Mesenchymal stem cell (in vitro differentiated cells and primary cell): ENCODE measurements at regions not wholly inside any gene's neighbourhood (a gene's known extent, or its start where the extent isn't known, plus 50 kb on each side); places are given as distances from the start of the nearest gene placed in this dataset.

Experiments
- DNase-seq: peaks from one replicate; pipeline ENCODE4 v3.0.0-alpha.2; 2013
- H2AFZ ChIP-seq: one replicate; pipeline ENCODE4 v1.6.1; 2013; ENCODE audit warnings: low read depth, mild to moderate bottlenecking, control low read depth, inconsistent platforms, low read length, moderate library complexity
- H2AK5ac ChIP-seq: 2 replicates; pipeline ENCODE4 v1.6.1; 2013; ENCODE audit warnings: low read length, moderate library complexity, mild to moderate bottlenecking, inconsistent platforms; ENCODE audit not compliant: severe bottlenecking
- H2BK120ac ChIP-seq: one replicate; pipeline ENCODE4 v1.6.1; 2013; ENCODE audit warnings: low read depth, mild to moderate bottlenecking, inconsistent platforms, low read length, moderate library complexity
- H2BK12ac ChIP-seq, 2 experiments: one replicate each; pipeline ENCODE4 v1.6.1; 2013; ENCODE audit warnings: inconsistent platforms in 2 of 2, low read length in 2 of 2, mild to moderate bottlenecking in 2 of 2, moderate library complexity in 2 of 2, control low read depth in 1 of 2
- H2BK15ac ChIP-seq: one replicate; pipeline ENCODE4 v1.6.1; 2013; ENCODE audit warnings: mild to moderate bottlenecking, low read depth, inconsistent platforms; ENCODE audit not compliant: poor library complexity, severe bottlenecking
- H2BK5ac ChIP-seq: 2 replicates; pipeline ENCODE4 v1.6.1; 2013; ENCODE audit warnings: low read depth, mild to moderate bottlenecking, low read length, control low read depth, inconsistent platforms; ENCODE audit not compliant: poor library complexity, severe bottlenecking
- H3K14ac ChIP-seq, 2 experiments: one replicate each; pipeline ENCODE4 v1.6.1; 2013; ENCODE audit warnings: inconsistent platforms in 2 of 2, low read length in 2 of 2, control low read depth in 1 of 2, mild to moderate bottlenecking in 1 of 2, moderate library complexity in 1 of 2
- H3K18ac ChIP-seq, 2 experiments: one replicate each; pipeline ENCODE4 v1.6.1; 2013; ENCODE audit warnings: inconsistent platforms in 2 of 2, low read length in 2 of 2, control low read depth in 1 of 2, low read depth in 1 of 2, mild to moderate bottlenecking in 1 of 2
- H3K23ac ChIP-seq, 2 experiments: one replicate each; pipeline ENCODE4 v1.6.1; 2013; ENCODE audit warnings: inconsistent platforms in 2 of 2, low read length in 2 of 2, mild to moderate bottlenecking in 2 of 2, moderate library complexity in 2 of 2, control low read depth in 1 of 2
- H3K27ac ChIP-seq: 2 replicates; pipeline ENCODE4 v1.5.1; 2013; ENCODE audit warnings: mild to moderate bottlenecking, moderate library complexity, low read length, control low read depth, inconsistent platforms; ENCODE audit not compliant: poor library complexity, severe bottlenecking
- H3K27me3 ChIP-seq, 2 experiments: 2 replicates each; pipeline versions ENCODE4 v1.6.1 to v1.7.0; 2013; ENCODE audit warnings: low read length in 2 of 2, mild to moderate bottlenecking in 2 of 2, moderate library complexity in 2 of 2, control low read depth in 1 of 2, inconsistent platforms in 1 of 2; ENCODE audit not compliant: control insufficient read depth in 1 of 2, insufficient read depth in 1 of 2
- H3K36me3 ChIP-seq, 2 experiments: 2 replicates each; pipeline versions ENCODE4 v1.6.1 to v1.7.0; 2013; ENCODE audit warnings: low read length in 2 of 2, control low read depth in 1 of 2, inconsistent platforms in 1 of 2, low read depth in 1 of 2, mild to moderate bottlenecking in 1 of 2; ENCODE audit not compliant: insufficient read depth in 2 of 2, control insufficient read depth in 1 of 2
- H3K4ac ChIP-seq, 2 experiments: one replicate each; pipeline ENCODE4 v1.6.1; 2013; ENCODE audit warnings: inconsistent platforms in 2 of 2, low read length in 2 of 2, mild to moderate bottlenecking in 2 of 2, moderate library complexity in 2 of 2, control low read depth in 1 of 2, low read depth in 1 of 2
- H3K4me1 ChIP-seq: 2 replicates; pipeline ENCODE4 v1.6.1; 2013; ENCODE audit warnings: low read depth, low read length, control low read depth; ENCODE audit not compliant: control insufficient read depth, insufficient read depth
- H3K4me2 ChIP-seq: 2 replicates; pipeline ENCODE4 v1.6.1; 2013; ENCODE audit warnings: low read length, mild to moderate bottlenecking, inconsistent platforms; ENCODE audit not compliant: poor library complexity, severe bottlenecking
- H3K4me3 ChIP-seq, 2 experiments: 2 replicates each; pipeline versions ENCODE4 v1.5.1 to v1.7.0; 2013; ENCODE audit warnings: low read length in 2 of 2, mild to moderate bottlenecking in 2 of 2, control low read depth in 1 of 2, low read depth in 1 of 2; ENCODE audit not compliant: insufficient read depth in 1 of 2
- H3K79me1 ChIP-seq: replicated peaks from 2 replicates; pipeline ENCODE4 v1.6.1; 2013; ENCODE audit warnings: mild to moderate bottlenecking, control low read depth, low read length, inconsistent platforms; ENCODE audit not compliant: poor library complexity, severe bottlenecking
- H3K9ac ChIP-seq: 2 replicates; pipeline ENCODE4 v1.7.0; 2013; ENCODE audit warnings: mild to moderate bottlenecking, low read length, moderate library complexity
- H3K9me3 ChIP-seq: 2 replicates; pipeline ENCODE4 v1.7.0; 2013; ENCODE audit warnings: mild to moderate bottlenecking, low read length; ENCODE audit not compliant: control insufficient read depth
- H4K8ac ChIP-seq: one replicate; pipeline ENCODE4 v1.6.1; 2013; ENCODE audit warnings: inconsistent platforms, mild to moderate bottlenecking, low read length, moderate library complexity
- H4K91ac ChIP-seq: one replicate; pipeline ENCODE4 v1.6.1; 2013; ENCODE audit warnings: mild to moderate bottlenecking, low read length, inconsistent platforms
- WGBS: methylation state at CpG from one replicate; pipeline ENCODE4 v1.1.7; 2013; ENCODE audit warnings: mixed read lengths; 5-methylcytosine and 5-hydroxymethylcytosine counted together

DNA sequence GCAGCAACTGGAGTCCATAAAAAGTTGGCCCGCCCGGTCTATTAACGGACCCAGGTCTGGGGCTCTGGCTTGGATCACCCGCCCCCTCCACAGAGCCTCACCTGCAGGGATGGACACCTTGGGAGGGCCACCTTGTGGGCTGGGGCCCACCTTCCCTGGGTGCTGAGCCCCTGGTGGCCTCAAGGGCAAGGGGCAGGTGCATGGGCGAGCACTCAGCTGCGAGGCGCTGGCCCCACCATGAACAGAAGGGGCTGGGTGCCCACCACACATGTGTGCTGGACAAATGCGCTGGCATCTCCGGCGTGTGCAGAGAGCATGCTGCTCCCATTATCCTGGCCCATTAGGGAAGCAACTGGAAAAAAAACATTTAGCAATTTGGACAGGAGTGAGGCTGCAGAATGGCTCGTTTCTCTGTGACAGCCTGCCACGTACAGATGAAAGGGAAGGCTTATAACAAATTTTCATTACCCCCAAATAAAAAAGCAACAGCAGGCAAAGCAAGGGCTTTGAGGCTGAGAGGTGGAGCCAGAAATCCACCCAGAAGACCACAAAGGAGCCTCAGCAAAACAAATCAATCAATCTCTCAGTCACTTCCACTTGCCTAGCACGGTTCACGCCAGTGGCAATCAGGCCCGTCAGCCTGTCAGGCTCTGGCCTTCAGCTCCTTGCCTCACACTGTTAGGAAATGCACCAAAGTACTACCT, 253.1 kb upstream of the ZNF521 start:
- Histone ChIP-seq H3K36me3 (no peaks in the 10 kb centered on the region), H3K27ac (no peak overlapping the region)

DNA sequence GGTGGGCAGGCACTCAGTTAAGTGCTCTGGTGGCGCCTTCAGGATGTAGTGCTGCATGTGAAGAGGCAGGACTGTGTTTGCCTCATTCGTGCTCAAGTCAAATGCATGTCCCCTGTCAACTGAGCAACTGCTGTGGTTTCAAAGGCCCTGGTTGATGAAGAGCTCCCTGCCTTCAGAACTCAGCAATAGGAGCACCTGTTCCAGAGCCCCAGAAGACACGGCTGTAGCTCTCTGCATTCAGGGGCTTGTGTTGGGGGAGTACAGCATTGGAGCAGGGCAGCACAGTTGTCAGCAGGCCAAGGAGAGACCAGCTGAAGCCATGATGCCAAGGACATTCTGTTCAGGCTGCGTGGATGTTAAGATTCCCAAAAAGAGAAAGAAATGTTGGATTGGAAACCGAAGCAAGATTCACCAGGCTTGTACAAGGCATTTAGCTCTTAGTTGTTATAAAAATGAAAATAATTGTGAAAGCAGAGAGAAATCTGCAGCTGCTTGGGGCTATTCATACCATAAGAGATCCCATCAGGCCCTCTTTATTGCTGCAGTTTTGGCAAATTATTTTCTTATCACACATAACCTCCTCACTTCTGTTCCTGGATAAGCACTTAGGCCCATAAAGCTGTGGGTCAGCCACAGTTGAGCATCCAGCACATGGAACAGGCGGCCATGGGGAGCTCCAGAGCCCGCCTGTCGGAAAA, 252.4 kb upstream of the ZNF521 start:
- Histone ChIP-seq H3K23ac (no peak overlapping the region), H4K91ac (no peak overlapping the region), H3K14ac (no peak overlapping the region), H3K9ac (no peak overlapping the region), H2BK120ac (no peak overlapping the region), H3K4me3 (no peak overlapping the region), H3K18ac (no peak overlapping the region), H3K4ac (no peak overlapping the region), H2AK5ac (no peak overlapping the region), H3K9me3 (no peaks in the 10 kb centered on the region), H3K79me1 (no peaks in the 10 kb centered on the region), H4K8ac (no peak overlapping the region), H2BK5ac (no peak overlapping the region), H3K27me3 (peaks cover 0 to 4% of the 10 kb centered on the region in 2 experiments), H2BK15ac (no peak overlapping the region), H3K27ac (no peak overlapping the region), H2AFZ (no peak overlapping the region), H2BK12ac (no peak overlapping the region), H3K4me1 (no peaks in the 10 kb centered on the region), H3K4me2 (no peak overlapping the region), H3K36me3 (no peaks in the 10 kb centered on the region)
- DNase-seq: no peak
- WGBS: 93% methylated on average over 8 of the region's 8 CpGs

More for the DNA sequence above, 253.1 kb upstream of the ZNF521 start:
- no peak overlapping the region for H2AFZ ChIP-seq
- WGBS: 87% methylated on average over 15 of the region's 15 CpGs
- no peak overlapping the region for H3K14ac ChIP-seq
- no peak overlapping the region for H3K4me3 ChIP-seq
- no peak overlapping the region for H4K91ac ChIP-seq
- no peak overlapping the region for H3K4ac ChIP-seq
- no peaks in the 10 kb centered on the region for H3K79me1 ChIP-seq
- no peak overlapping the region for H3K23ac ChIP-seq
- no peak overlapping the region for H3K9ac ChIP-seq
- H3K4me1 ChIP-seq: no peaks in the 10 kb centered on the region
- no peak overlapping the region for H3K4me2 ChIP-seq
- no peak overlapping the region for H2BK15ac ChIP-seq
- H3K9me3 ChIP-seq: no peaks in the 10 kb centered on the region
- no peak overlapping the region for H2BK120ac ChIP-seq
- no peak overlapping the region for H2BK5ac ChIP-seq
- peaks cover 0 to under 1% of the 10 kb centered on the region in 2 experiments for H3K27me3 ChIP-seq
- peak overlapping the region; percentile 13 for H4K8ac ChIP-seq
- no peak overlapping the region for H2BK12ac ChIP-seq
- H2AK5ac ChIP-seq: no peak overlapping the region
- H3K18ac ChIP-seq: no peak overlapping the region
- DNase-seq: no peak

DNA sequence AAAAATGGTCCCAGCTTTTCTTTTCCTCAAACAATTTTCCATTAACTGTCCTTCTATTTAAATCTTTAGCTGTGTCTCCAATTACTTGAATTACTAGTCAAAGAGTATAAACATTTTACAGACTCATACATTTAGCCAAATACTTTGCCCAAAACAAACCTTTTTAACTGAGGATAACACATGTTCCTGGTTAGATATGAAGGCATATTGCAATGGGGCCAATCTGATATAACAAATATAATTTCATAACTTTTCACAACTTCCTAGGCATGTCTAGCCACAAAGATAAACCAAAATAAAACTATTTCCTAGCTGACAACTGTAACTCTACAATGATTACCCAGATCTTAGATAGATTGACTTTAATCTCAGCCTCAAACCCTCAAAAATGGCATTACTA, 247.5 kb upstream of the ZNF521 start:
- H3K36me3 ChIP-seq: no peaks in the 10 kb centered on the region
- H2BK12ac ChIP-seq: no peak overlapping the region
- no peaks in the 10 kb centered on the region for H3K4me1 ChIP-seq
- H2AK5ac ChIP-seq: no peak overlapping the region
- no peak overlapping the region for H4K8ac ChIP-seq
- no peak overlapping the region for H3K4ac ChIP-seq
- peaks cover 0 to 8% of the 10 kb centered on the region in 2 experiments for H3K27me3 ChIP-seq
- H3K9ac ChIP-seq: no peak overlapping the region
- H2BK120ac ChIP-seq: no peak overlapping the region
- H2BK5ac ChIP-seq: no peak overlapping the region
- no peaks in the 10 kb centered on the region for H3K9me3 ChIP-seq
- H3K79me1 ChIP-seq: no peaks in the 10 kb centered on the region
- no peak overlapping the region for H3K18ac ChIP-seq
- no peak overlapping the region for H2AFZ ChIP-seq
- H3K4me3 ChIP-seq: no peak overlapping the region
- DNase-seq: no peak
- no peak overlapping the region for H2BK15ac ChIP-seq
- no peak overlapping the region for H4K91ac ChIP-seq
- H3K4me2 ChIP-seq: no peak overlapping the region
- no peak overlapping the region for H3K23ac ChIP-seq
- no peak overlapping the region for H3K27ac ChIP-seq
- no peak overlapping the region for H3K14ac ChIP-seq

DNA sequence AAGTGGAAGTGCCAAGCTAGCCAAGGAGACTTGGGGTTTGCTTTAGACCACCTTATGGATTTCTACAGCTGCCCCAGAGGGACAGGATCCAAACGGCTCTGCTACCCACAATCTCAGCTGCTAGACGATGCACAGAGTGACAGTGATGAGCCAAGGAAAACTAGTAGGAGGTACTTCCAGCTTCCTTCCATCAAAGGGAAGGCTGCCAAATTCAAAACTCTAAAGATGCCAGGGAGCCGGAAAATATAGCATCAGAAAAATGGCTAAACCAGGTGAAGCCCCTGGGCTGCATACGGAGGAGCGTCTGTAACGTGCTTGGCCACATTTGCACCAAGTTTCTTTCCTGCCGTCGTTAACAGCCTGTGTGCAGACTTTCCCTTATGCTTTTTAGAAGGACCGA, 245.5 kb upstream of the ZNF521 start:
- Histone ChIP-seq H3K4me1 (no peaks in the 10 kb centered on the region), H2BK12ac (no peak overlapping the region), H3K36me3 (no peaks in the 10 kb centered on the region), H3K27me3 (peaks cover 0 to 8% of the 10 kb centered on the region in 2 experiments), H3K4me2 (no peak overlapping the region), H3K4ac (no peak overlapping the region), H3K79me1 (no peaks in the 10 kb centered on the region), H2AK5ac (no peak overlapping the region), H3K9me3 (no peaks in the 10 kb centered on the region), H3K14ac (no peak overlapping the region), H2BK5ac (no peak overlapping the region), H3K27ac (no peak overlapping the region), H4K8ac (no peak overlapping the region), H4K91ac (no peak overlapping the region), H2AFZ (no peak overlapping the region), H3K4me3 (no peak overlapping the region), H2BK15ac (no peak overlapping the region), H2BK120ac (no peak overlapping the region), H3K18ac (no peak overlapping the region), H3K23ac (no peak overlapping the region), H3K9ac (no peak overlapping the region)
- 92% methylated on average over 9 of the region's 9 CpGs for WGBS
- no peak for DNase-seq
